ENCODE measurements at regions not wholly inside any gene's neighbourhood (a gene's known extent, or its start where the extent isn't known, plus 50 kb on each side); places are given as distances from the start of the nearest gene placed in this dataset.

GRCh38 chr4:18850867-18851266, 829.3 kb upstream of the LCORL start:
- DNase-seq (ENCODE audit: low read depth in 2 of 3, low spot score in 2 of 3), result no peak

- no peak for DNase-seq (ENCODE audit: low read depth in 2 of 3, low spot score in 2 of 3)
Measured at GRCh38 chr4:18847249-18847890, 825.8 kb upstream of the LCORL start.

GRCh38 chr4:18846313-18846712, 824.8 kb upstream of the LCORL start:
- DNase-seq (ENCODE audit: low read depth in 2 of 3, low spot score in 2 of 3), result no peak

GRCh38 chr4:18844726-18845125, 823.2 kb upstream of the LCORL start:
- DNase-seq (ENCODE audit: low read depth in 2 of 3, low spot score in 2 of 3), result no peak

- no peak for DNase-seq (ENCODE audit: low read depth in 2 of 3, low spot score in 2 of 3)
Measured at GRCh38 chr4:18842431-18842830, 820.9 kb upstream of the LCORL start.

GRCh38 chr4:18840481-18840880, 818.9 kb upstream of the LCORL start:
- DNase-seq (ENCODE audit: low read depth in 2 of 3, low spot score in 2 of 3), result no peak

GRCh38 chr4:18816228-18816895, 794.8 kb upstream of the LCORL start:
- no peak for DNase-seq (ENCODE audit: low read depth in 2 of 3, low spot score in 2 of 3)

- DNase-seq (ENCODE audit: low read depth in 2 of 3, low spot score in 2 of 3), result no peak
Measured at GRCh38 chr4:18815779-18816173, 794.2 kb upstream of the LCORL start.

- no peak for DNase-seq (ENCODE audit: low read depth in 2 of 3, low spot score in 2 of 3)
Measured at GRCh38 chr4:18815081-18815778, 793.7 kb upstream of the LCORL start.

- no peak for DNase-seq (ENCODE audit: low read depth in 2 of 3, low spot score in 2 of 3)
Measured at GRCh38 chr4:18813771-18814170, 792.2 kb upstream of the LCORL start.

GRCh38 chr4:18813055-18813454, 791.5 kb upstream of the LCORL start:
- no peak for DNase-seq (ENCODE audit: low read depth in 2 of 3, low spot score in 2 of 3)

GRCh38 chr4:18803781-18804180, 782.2 kb upstream of the LCORL start:
- DNase-seq (ENCODE audit: low read depth in 2 of 3, low spot score in 2 of 3), result no peak

- DNase-seq (ENCODE audit: low read depth in 2 of 3, low spot score in 2 of 3), result no peak
Measured at GRCh38 chr4:18798123-18798522, 776.6 kb upstream of the LCORL start.

- no peak for DNase-seq (ENCODE audit: low read depth in 2 of 3, low spot score in 2 of 3)
Measured at GRCh38 chr4:18795794-18796193, 774.2 kb upstream of the LCORL start.

- DNase-seq (ENCODE audit: low read depth in 2 of 3, low spot score in 2 of 3), result no peak
Measured at GRCh38 chr4:18777190-18777930, 755.8 kb upstream of the LCORL start.

- DNase-seq (ENCODE audit: low read depth in 2 of 3, low spot score in 2 of 3), result no peak
Measured at GRCh38 chr4:18767921-18768320, 746.4 kb upstream of the LCORL start.

GRCh38 chr4:18756671-18757070, 735.1 kb upstream of the LCORL start:
- DNase-seq (ENCODE audit: low read depth in 2 of 3, low spot score in 2 of 3), result no peak

GRCh38 chr4:18754180-18754579, 732.6 kb upstream of the LCORL start:
- DNase-seq (ENCODE audit: low read depth in 2 of 3, low spot score in 2 of 3), result no peak

GRCh38 chr4:18751083-18751482, 729.5 kb upstream of the LCORL start:
- no peak for DNase-seq (ENCODE audit: low read depth in 2 of 3, low spot score in 2 of 3)

- DNase-seq (ENCODE audit: low read depth in 2 of 3, low spot score in 2 of 3), result no peak
Measured at GRCh38 chr4:18749391-18749790, 727.8 kb upstream of the LCORL start.

GRCh38 chr4:18736551-18736950, 715.0 kb upstream of the LCORL start:
- DNase-seq (ENCODE audit: low read depth in 2 of 3, low spot score in 2 of 3), result no peak
